HCT116 (cell line): ENCODE measurements at regions not wholly inside any gene's neighbourhood (a gene's known extent, or its start where the extent isn't known, plus 50 kb on each side); places are given as distances from the start of the nearest gene placed in this dataset.

Experiments
- CBX3 ChIP-seq: IDR thresholded peaks from 2 replicates; pipeline ENCODE4 v1.6.1; 2012; ENCODE audit warnings: low read depth
- CEBPB ChIP-seq: IDR thresholded peaks from 2 replicates; pipeline ENCODE4 v1.6.1; 2012; ENCODE audit warnings: low read depth
- EZH2 ChIP-seq: fragments of 200-600 bp; sonication (generic); IDR thresholded peaks from 2 replicates; pipeline ENCODE4 v1.6.1; 2017; ENCODE audit warnings: antibody characterized with exemption, mixed run types
- EZH2phosphoT487 ChIP-seq: fragments of 200-600 bp; IDR thresholded peaks from 2 replicates; pipeline ENCODE4 v1.6.1; 2018; ENCODE audit warnings: antibody characterized with exemption, borderline replicate concordance
- JUND ChIP-seq: IDR thresholded peaks from 2 replicates; pipeline ENCODE4 v1.6.1; 2012
- POLR2A ChIP-seq: IDR thresholded peaks from 2 replicates; pipeline ENCODE4 v1.7.0; 2011; ENCODE audit warnings: borderline replicate concordance; ENCODE audit not compliant: insufficient read depth, insufficient read length; ENCODE audit errors: extremely low read depth
- POLR2AphosphoS5 ChIP-seq: IDR thresholded peaks from 2 replicates; pipeline ENCODE4 v1.6.1; 2011; ENCODE audit warnings: mild to moderate bottlenecking, low read depth, low read length, moderate library complexity
- RAD21 ChIP-seq: IDR thresholded peaks from 2 replicates; pipeline ENCODE4 v1.6.1; 2012; ENCODE audit warnings: low read depth, mild to moderate bottlenecking
- SIN3A ChIP-seq: IDR thresholded peaks from 2 replicates; pipeline ENCODE4 v1.6.1; 2012; ENCODE audit warnings: low read depth
- TCF7L2 ChIP-seq: IDR thresholded peaks from 2 replicates; pipeline ENCODE4 v1.7.0; 2011; ENCODE audit warnings: borderline replicate concordance, inconsistent platforms; ENCODE audit not compliant: insufficient read depth, insufficient read length; ENCODE audit errors: extremely low read depth
- YY1 ChIP-seq: IDR thresholded peaks from 2 replicates; pipeline ENCODE4 v1.6.1; 2011; ENCODE audit warnings: low read length, low read depth, moderate library complexity, mild to moderate bottlenecking; ENCODE audit not compliant: insufficient replicate concordance; ENCODE audit errors: extremely low read depth
- TF ChIP-seq, protein P1 (sequence below): IDR thresholded peaks from 2 replicates; pipeline ENCODE4 v1.6.1; 2012
- TF ChIP-seq, protein P2 (sequence below), 3 experiments: fragments of 200-600 bp in 1 of 3; sonication (generic) in 1 of 3; IDR thresholded peaks in 2 of 3; conservative IDR thresholded peaks in 1 of 3; 2 replicates each; pipeline ENCODE4 v1.5.1; 2012 to 2017; ENCODE audit warnings: low read depth in 2 of 3, low read length in 2 of 3, antibody characterized with exemption in 1 of 3, borderline replicate concordance in 1 of 3, control low read depth in 1 of 3, mild to moderate bottlenecking in 1 of 3, mixed read lengths in 1 of 3, mixed run types in 1 of 3, moderate library complexity in 1 of 3; ENCODE audit not compliant: insufficient read depth in 1 of 3

DNA sequence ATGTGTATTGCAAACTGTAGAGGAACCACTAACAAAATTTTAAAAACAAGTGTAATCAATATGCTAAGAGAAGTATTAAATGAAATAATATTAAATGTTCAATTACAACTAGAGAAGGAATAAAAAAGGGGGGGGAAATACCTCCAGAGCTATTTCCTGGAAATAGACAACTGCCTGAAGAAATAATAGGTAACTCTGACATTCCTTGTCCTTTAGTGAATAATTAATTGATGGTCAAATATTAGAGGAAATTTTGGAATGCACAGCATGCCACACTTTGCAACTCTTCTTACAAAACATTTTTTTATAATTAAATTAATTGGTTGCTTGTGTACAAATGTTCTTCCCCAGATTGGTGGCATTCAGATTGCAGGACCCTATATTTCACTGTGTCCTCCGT, 342.6 kb upstream of the COL8A1 start:
- TF ChIP-seq POLR2A (no peak), EZH2 (no peak), TCF7L2 (no peak), EZH2phosphoT487 (no peak), RAD21 (no peak), POLR2AphosphoS5 (no peak), YY1 (no peak), SIN3A (no peak), CBX3 (no peak), JUND (no peak), CEBPB (no peak)
- TF ChIP-seq, protein P1, sequence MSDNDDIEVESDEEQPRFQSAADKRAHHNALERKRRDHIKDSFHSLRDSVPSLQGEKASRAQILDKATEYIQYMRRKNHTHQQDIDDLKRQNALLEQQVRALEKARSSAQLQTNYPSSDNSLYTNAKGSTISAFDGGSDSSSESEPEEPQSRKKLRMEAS: no peak
- TF ChIP-seq, protein P2, sequence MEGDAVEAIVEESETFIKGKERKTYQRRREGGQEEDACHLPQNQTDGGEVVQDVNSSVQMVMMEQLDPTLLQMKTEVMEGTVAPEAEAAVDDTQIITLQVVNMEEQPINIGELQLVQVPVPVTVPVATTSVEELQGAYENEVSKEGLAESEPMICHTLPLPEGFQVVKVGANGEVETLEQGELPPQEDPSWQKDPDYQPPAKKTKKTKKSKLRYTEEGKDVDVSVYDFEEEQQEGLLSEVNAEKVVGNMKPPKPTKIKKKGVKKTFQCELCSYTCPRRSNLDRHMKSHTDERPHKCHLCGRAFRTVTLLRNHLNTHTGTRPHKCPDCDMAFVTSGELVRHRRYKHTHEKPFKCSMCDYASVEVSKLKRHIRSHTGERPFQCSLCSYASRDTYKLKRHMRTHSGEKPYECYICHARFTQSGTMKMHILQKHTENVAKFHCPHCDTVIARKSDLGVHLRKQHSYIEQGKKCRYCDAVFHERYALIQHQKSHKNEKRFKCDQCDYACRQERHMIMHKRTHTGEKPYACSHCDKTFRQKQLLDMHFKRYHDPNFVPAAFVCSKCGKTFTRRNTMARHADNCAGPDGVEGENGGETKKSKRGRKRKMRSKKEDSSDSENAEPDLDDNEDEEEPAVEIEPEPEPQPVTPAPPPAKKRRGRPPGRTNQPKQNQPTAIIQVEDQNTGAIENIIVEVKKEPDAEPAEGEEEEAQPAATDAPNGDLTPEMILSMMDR (IDR thresholded peaks at IDR 0.05 in 2 of 3, conservative IDR thresholded peaks at IDR 0.05 in 1 of 3; ENCODE audit: borderline replicate concordance in 1 of 3, insufficient read depth in 1 of 3, low read depth in 2 of 3, low read length in 2 of 3): no peak
